GF-D8 (cell line): ENCODE measurements at regions not wholly inside any gene's neighbourhood (a gene's known extent, or its start where the extent isn't known, plus 50 kb on each side); places are given as distances from the start of the nearest gene placed in this dataset.
"Not testable (repeated sequence)": the region's sequence is repeated elsewhere in the genome, so short reads cannot be mapped to it uniquely, and the experiment has no call there.

ENCODE experiments used
- DNase-seq: peaks from one replicate; lab custom pipeline; 2025; lab: John Stamatoyannopoulos, UW

- DNase-seq: not testable (repeated sequence)
These were observed 188.7 kb upstream of the NDUFV2 start for GRCh38 chr18:8913606-8914403.

GRCh38 chr18:8914404-8915264, 187.9 kb upstream of the NDUFV2 start:
- not testable (repeated sequence) for DNase-seq

- DNase-seq: not testable (repeated sequence)
These were observed 181.4 kb upstream of the NDUFV2 start for GRCh38 chr18:8920856-8921787.

- no peak for DNase-seq
These were observed 176.0 kb upstream of the NDUFV2 start for GRCh38 chr18:8926464-8926863.

GRCh38 chr18:8928044-8928443, 174.5 kb upstream of the NDUFV2 start:
- no peak for DNase-seq

- no peak for DNase-seq
These were observed 173.4 kb upstream of the NDUFV2 start for GRCh38 chr18:8928847-8929780.

GRCh38 chr18:8930990-8931616, 171.4 kb upstream of the NDUFV2 start:
- DNase-seq: no peak

GRCh38 chr18:8932866-8933265, 169.6 kb upstream of the NDUFV2 start:
- DNase-seq: no peak

GRCh38 chr18:8933714-8934284, 168.7 kb upstream of the NDUFV2 start:
- DNase-seq: no peak

- not testable (repeated sequence) for DNase-seq
These were observed 167.2 kb upstream of the NDUFV2 start for GRCh38 chr18:8935346-8935745.

GRCh38 chr18:8936619-8937018, 165.9 kb upstream of the NDUFV2 start:
- no peak for DNase-seq

GRCh38 chr18:8937160-8938094, 165.1 kb upstream of the NDUFV2 start:
- DNase-seq: no peak

GRCh38 chr18:8938817-8939216, 163.7 kb upstream of the NDUFV2 start:
- no peak for DNase-seq

GRCh38 chr18:8942021-8942908, 160.2 kb upstream of the NDUFV2 start:
- no peak for DNase-seq

GRCh38 chr18:8942909-8943545, 159.5 kb upstream of the NDUFV2 start:
- DNase-seq: no peak

- DNase-seq: no peak
These were observed 158.3 kb upstream of the NDUFV2 start for GRCh38 chr18:8943900-8944870.
